Right lobe of liver (tissue), 6 donors: ENCODE measurements at regions not wholly inside any gene's neighbourhood (a gene's known extent, or its start where the extent isn't known, plus 50 kb on each side); places are given as distances from the start of the nearest gene placed in this dataset.

Experiments
- ATAC-seq, 4 donors: fragments of 200-7000 bp; cut with Tn5 transposase; one replicate each; pipeline ENCODE4 v1.9.1; 2020; ENCODE audit warnings: mild to moderate bottlenecking in 4 of 4, moderate library complexity in 4 of 4
- DNase-seq, 3 donors: peaks; one replicate each; pipeline ENCODE4 v3.0.0-alpha.2; 2020
- H3K27ac ChIP-seq, 3 donors: fragments of 200-600 bp; one replicate each; pipeline ENCODE4 v1.8.0; 2022
- H3K27me3 ChIP-seq, 2 donors: fragments of 200-600 bp; one replicate each; pipeline ENCODE4 v1.8.0; 2022
- H3K36me3 ChIP-seq, 4 donors: fragments of 200-600 bp; sonication (generic) in 1 of 4; one replicate each; pipeline versions ENCODE4 v1.5.1 to v1.8.0; 2017 to 2022; ENCODE audit warnings: control low read depth in 1 of 4
- H3K4me1 ChIP-seq, 4 donors: fragments of 200-600 bp; sonication (generic) in 1 of 4; one replicate each; pipeline versions ENCODE4 v1.5.1 to v1.8.0; 2017 to 2022; ENCODE audit warnings: control low read depth in 1 of 4
- H3K4me3 ChIP-seq, 3 donors: fragments of 200-600 bp; one replicate each; pipeline ENCODE4 v1.8.0; 2022
- H3K9me3 ChIP-seq, 4 donors: fragments of 200-600 bp; sonication (generic) in 1 of 4; one replicate each; pipeline versions ENCODE4 v1.5.1 to v1.8.0; 2017 to 2022; ENCODE audit warnings: control low read depth in 1 of 4
- POLR2A ChIP-seq: fragments of 450-650 bp; IDR thresholded peaks from one replicate; pipeline ENCODE4 v1.6.1; 2017; ENCODE audit warnings: antibody characterized with exemption, mild to moderate bottlenecking
- WGBS: methylation state at CpG from one replicate; pipeline ENCODE4 v1.1.6; 2018; ENCODE audit warnings: low coverage, low lambda C conversion rate; ENCODE audit not compliant: insufficient coverage; ENCODE audit errors: missing lambda C conversion rate; 5-methylcytosine and 5-hydroxymethylcytosine counted together
- intact Hi-C, 2 donors: fragments of 100-400 bp; cut with DNase I; formaldehyde crosslinking; loops; one replicate each; pipeline versions ENCODE4 v1.11.2 to v1.14.1; 2022
- TF ChIP-seq, protein P1 (sequence below), 4 donors: fragments of 200-600 bp in 3 of 4; fragments of 450-650 bp in 1 of 4; IDR thresholded peaks; one replicate each; pipeline versions ENCODE4 v1.5.1 to v1.8.0; 2016 to 2022; ENCODE audit warnings: antibody characterized with exemption in 4 of 4, mild to moderate bottlenecking in 2 of 4
- donor health status: DM: no; HTN: yes; CAD: no.
- donor health status: DM: no; HTN: no; CAD: no.
- donor health status: DM: no; HTN: no; CAD: no.
- donor health status: DM: no; HTN: yes; CAD: no.
- donor health status: DM: no; HTN: yes; CAD: no.

DNA sequence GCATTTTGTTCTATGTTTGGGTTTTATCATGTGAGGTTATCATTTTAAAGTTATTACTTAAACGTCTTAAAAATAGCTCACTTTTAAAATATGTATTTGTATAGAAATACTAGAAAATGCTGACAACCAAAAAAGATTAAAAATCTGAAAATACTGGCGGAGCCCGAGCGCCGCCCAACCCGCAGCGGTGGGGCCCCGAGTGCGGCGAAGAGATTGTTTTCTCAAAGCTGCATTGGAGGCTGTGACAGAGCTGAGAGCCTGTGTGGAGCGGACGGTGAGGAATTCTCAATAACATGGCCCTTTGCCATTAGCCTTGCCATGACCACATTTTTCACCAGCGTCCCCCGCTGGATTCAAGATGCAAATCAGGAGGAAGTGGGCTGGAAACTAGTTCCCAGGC is 255.4 kb downstream of the NKX6-1 start:
- intact Hi-C loops, result no loop called here
- WGBS, result 82% methylated on average over 12 of the region's 14 CpGs
- Histone ChIP-seq H3K9me3 (no peaks in the 10 kb centered on the region), H3K4me1 (no peaks in the 10 kb centered on the region), H3K27me3 (no peaks in the 10 kb centered on the region), H3K36me3 (no peaks in the 10 kb centered on the region), H3K4me3 (no peak overlapping the region), H3K27ac (no peak overlapping the region)
- no peak for ATAC-seq
- no peak for DNase-seq
- TF ChIP-seq, protein P1, sequence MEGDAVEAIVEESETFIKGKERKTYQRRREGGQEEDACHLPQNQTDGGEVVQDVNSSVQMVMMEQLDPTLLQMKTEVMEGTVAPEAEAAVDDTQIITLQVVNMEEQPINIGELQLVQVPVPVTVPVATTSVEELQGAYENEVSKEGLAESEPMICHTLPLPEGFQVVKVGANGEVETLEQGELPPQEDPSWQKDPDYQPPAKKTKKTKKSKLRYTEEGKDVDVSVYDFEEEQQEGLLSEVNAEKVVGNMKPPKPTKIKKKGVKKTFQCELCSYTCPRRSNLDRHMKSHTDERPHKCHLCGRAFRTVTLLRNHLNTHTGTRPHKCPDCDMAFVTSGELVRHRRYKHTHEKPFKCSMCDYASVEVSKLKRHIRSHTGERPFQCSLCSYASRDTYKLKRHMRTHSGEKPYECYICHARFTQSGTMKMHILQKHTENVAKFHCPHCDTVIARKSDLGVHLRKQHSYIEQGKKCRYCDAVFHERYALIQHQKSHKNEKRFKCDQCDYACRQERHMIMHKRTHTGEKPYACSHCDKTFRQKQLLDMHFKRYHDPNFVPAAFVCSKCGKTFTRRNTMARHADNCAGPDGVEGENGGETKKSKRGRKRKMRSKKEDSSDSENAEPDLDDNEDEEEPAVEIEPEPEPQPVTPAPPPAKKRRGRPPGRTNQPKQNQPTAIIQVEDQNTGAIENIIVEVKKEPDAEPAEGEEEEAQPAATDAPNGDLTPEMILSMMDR (IDR thresholded peaks at IDR 0.05), result no peak
- no peak for TF ChIP-seq POLR2A

- Histone ChIP-seq H3K36me3 (no peaks in the 10 kb centered on the region), H3K27me3 (no peaks in the 10 kb centered on the region), H3K27ac (no peak overlapping the region), H3K9me3 (no peaks in the 10 kb centered on the region), H3K4me3 (no peak overlapping the region), H3K4me1 (no peaks in the 10 kb centered on the region)
- TF ChIP-seq, protein P1 (IDR thresholded peaks at IDR 0.05), result no peak
- intact Hi-C loops, result no loop called here
- 55% methylated on average over 4 of the region's 4 CpGs for WGBS
- no peak for DNase-seq
- no peak for ATAC-seq
Observed at GRCh38 chr4:84239278-84239845, 259.7 kb downstream of the NKX6-1 start.

- no peaks in the 10 kb centered on the region for H3K36me3 ChIP-seq
- intact Hi-C loops, result no loop called here
- H3K9me3 ChIP-seq, result no peaks in the 10 kb centered on the region
- ATAC-seq (no peak), DNase-seq (no peak)
- H3K4me1 ChIP-seq, result no peaks in the 10 kb centered on the region
- H3K27ac ChIP-seq, result no peak overlapping the region
- H3K27me3 ChIP-seq, result no peaks in the 10 kb centered on the region
- H3K4me3 ChIP-seq, result no peak overlapping the region
- WGBS, result 33% methylated on average over 7 of the region's 7 CpGs
- no peak for TF ChIP-seq POLR2A
- TF ChIP-seq, protein P1 (IDR thresholded peaks at IDR 0.05), result no peak
Observed at GRCh38 chr4:84238247-84239090, 260.6 kb downstream of the NKX6-1 start.

GRCh38 chr4:84237008-84237407 is 262.1 kb downstream of the NKX6-1 start:
- no peaks in the 10 kb centered on the region for H3K27me3 ChIP-seq
- no peaks in the 10 kb centered on the region for H3K9me3 ChIP-seq
- H3K4me1 ChIP-seq, result no peaks in the 10 kb centered on the region
- intact Hi-C loops, result no loop called here
- no peak overlapping the region for H3K4me3 ChIP-seq
- no peak overlapping the region for H3K27ac ChIP-seq
- ATAC-seq (no peak), DNase-seq (no peak)
- 52% methylated on average over 3 of the region's 4 CpGs for WGBS
- TF ChIP-seq POLR2A, result no peak
- TF ChIP-seq, protein P1 (IDR thresholded peaks at IDR 0.05), result no peak
- H3K36me3 ChIP-seq, result no peaks in the 10 kb centered on the region
